RPMI7951 (cell line): ENCODE measurements at regions not wholly inside any gene's neighbourhood (a gene's known extent, or its start where the extent isn't known, plus 50 kb on each side); places are given as distances from the start of the nearest gene placed in this dataset.
"Not testable (repeated sequence)": the region's sequence is repeated elsewhere in the genome, so short reads cannot be mapped to it uniquely, and the experiment has no call there.

Experiments used
- DNase-seq: peaks from one replicate; pipeline ENCODE4 v3.0.0-alpha.2; 2012; ENCODE audit warnings: low read depth

- peak; percentile 46 for DNase-seq
Measured at GRCh38 chr9:33734941-33735835, 60.2 kb upstream of the PRSS3 start.

GRCh38 chr9:33737811-33738606 lies 57.4 kb upstream of the PRSS3 start:
- DNase-seq = peak; percentile 54

GRCh38 chr9:33739398-33739797 lies 56.0 kb upstream of the PRSS3 start:
- DNase-seq = no peak

GRCh38 chr9:33740075-33740474 lies 55.3 kb upstream of the PRSS3 start:
- DNase-seq = no peak

GRCh38 chr9:33740958-33741357 lies 54.4 kb upstream of the PRSS3 start:
- DNase-seq = not testable (repeated sequence)

- no peak for DNase-seq
Measured at GRCh38 chr9:33742051-33742450, 53.3 kb upstream of the PRSS3 start.

GRCh38 chr9:33742519-33742918 lies 52.8 kb upstream of the PRSS3 start:
- no peak for DNase-seq
